CD4-positive, alpha-beta memory T cell (primary cell): ENCODE measurements at regions not wholly inside any gene's neighbourhood (a gene's known extent, or its start where the extent isn't known, plus 50 kb on each side); places are given as distances from the start of the nearest gene placed in this dataset.

ENCODE experiments used
- CTCF ChIA-PET: fragments of 350-600 bp; sonication (Branson Sonifier 250); formaldehyde crosslinking; loops from one replicate; lab custom pipeline; 2021; ENCODE audit warnings: inconsistent platforms; ENCODE audit not compliant: partially characterized antibody; lab: Charles Lee
- POLR2A ChIA-PET: fragments of 350-600 bp; sonication (Branson Sonifier 250); formaldehyde crosslinking; loops from one replicate; lab custom pipeline; 2021; ENCODE audit not compliant: partially characterized antibody; lab: Charles Lee
- DNase-seq, 5 donors: peaks; one replicate each; pipeline versions ENCODE4 v3.0.0 to v3.0.0-alpha.2; 2020 to 2022; ENCODE audit warnings: mixed read lengths in 1 of 5
- H3K27ac ChIP-seq: one replicate; pipeline ENCODE4 v1.7.0; 2013; ENCODE audit warnings: low read depth, low read length
- H3K27me3 ChIP-seq: 2 replicates; pipeline ENCODE4 v1.7.0; 2013; ENCODE audit warnings: mild to moderate bottlenecking, low read length, moderate library complexity; ENCODE audit not compliant: insufficient read depth
- H3K36me3 ChIP-seq: 2 replicates; pipeline ENCODE4 v1.7.0; 2013; ENCODE audit warnings: mild to moderate bottlenecking, low read length, moderate library complexity; ENCODE audit not compliant: insufficient read depth
- H3K4me1 ChIP-seq: 2 replicates; pipeline ENCODE4 v1.7.0; 2013; ENCODE audit warnings: mild to moderate bottlenecking, low read length, moderate library complexity; ENCODE audit not compliant: insufficient read depth
- H3K4me3 ChIP-seq, 2 donors: one replicate each; pipeline ENCODE4 v1.7.0; 2013; ENCODE audit warnings: low read length in 2 of 2, mild to moderate bottlenecking in 1 of 2
- H3K9me3 ChIP-seq, 2 donors: one replicate each; pipeline ENCODE4 v1.7.0; 2013; ENCODE audit warnings: low read length in 2 of 2, control low read depth in 1 of 2; ENCODE audit not compliant: control insufficient read depth in 1 of 2
- H3K27ac Mint-ChIP-seq, 7 donors: one replicate each; pipeline ENCODE4 v1.8.0; 2020 to 2021; ENCODE audit warnings: mixed read lengths in 7 of 7, mild to moderate bottlenecking in 6 of 7, inconsistent platforms in 3 of 7, moderate library complexity in 3 of 7
- H3K27me3 Mint-ChIP-seq, 2 donors: one replicate each; pipeline ENCODE4 v1.8.0; 2020 to 2021; ENCODE audit warnings: mixed read lengths in 2 of 2
- H3K36me3 Mint-ChIP-seq, 2 donors: one replicate each; pipeline ENCODE4 v1.8.0; 2020 to 2021; ENCODE audit warnings: mixed read lengths in 2 of 2, inconsistent platforms in 1 of 2, mild to moderate bottlenecking in 1 of 2
- H3K4me1 Mint-ChIP-seq, 4 donors: one replicate each; pipeline ENCODE4 v1.8.0; 2020 to 2021; ENCODE audit warnings: mixed read lengths in 4 of 4, mild to moderate bottlenecking in 1 of 4
- H3K4me3 Mint-ChIP-seq, 8 donors: one replicate each; pipeline ENCODE4 v1.8.0; 2020 to 2021; ENCODE audit warnings: mixed read lengths in 8 of 8, mild to moderate bottlenecking in 7 of 8, moderate library complexity in 6 of 8, inconsistent platforms in 3 of 8
- H3K9me3 Mint-ChIP-seq, 8 donors: one replicate each; pipeline ENCODE4 v1.8.0; 2020 to 2021; ENCODE audit warnings: mixed read lengths in 8 of 8, mild to moderate bottlenecking in 5 of 8, inconsistent platforms in 3 of 8, moderate library complexity in 1 of 8
- intact Hi-C: fragments of 100-400 bp; cut with micrococcal nuclease; formaldehyde crosslinking; loops from one replicate; pipeline ENCODE4 v1.15.1; 2023

GRCh38 chr14:89575386-89576061 is 158.5 kb upstream of the FOXN3 start:
- Histone ChIP-seq H3K27ac (no peak overlapping the region), H3K4me3 (no peak overlapping the region), H3K9me3 (no peaks in the 10 kb centered on the region), H3K36me3 (no peaks in the 10 kb centered on the region), H3K27me3 (no peaks in the 10 kb centered on the region), H3K4me1 (peaks cover 9% of the 10 kb centered on the region)
- H3K4me1 Mint-ChIP-seq: peaks cover 33 to 54% (median 42%) of the 10 kb centered on the region in 4 donors
- intact Hi-C loops: no loop called here
- H3K4me3 Mint-ChIP-seq: no peak overlapping the region
- ChIA-PET POLR2A (no interaction called here), CTCF (no interaction called here)
- H3K27me3 Mint-ChIP-seq: no peaks in the 10 kb centered on the region
- H3K9me3 Mint-ChIP-seq: no peaks in the 10 kb centered on the region
- DNase-seq: no peak
- peak overlapping the region in 2 of 7 donors; percentile 14 to 67 for H3K27ac Mint-ChIP-seq
- peaks cover 22 to 39% of the 10 kb centered on the region in 2 donors for H3K36me3 Mint-ChIP-seq

- Mint-ChIP-seq H3K4me3 (peak overlapping the region in 1 of 8 donors; percentile 17), H3K27me3 (no peaks in the 10 kb centered on the region), H3K9me3 (no peaks in the 10 kb centered on the region), H3K4me1 (peaks cover 34 to 57% (median 46%) of the 10 kb centered on the region in 4 donors), H3K36me3 (peaks cover 20 to 40% of the 10 kb centered on the region in 2 donors), H3K27ac (peak overlapping the region in 3 of 7 donors; percentile 24 to 51 (median 48))
- intact Hi-C loops: no loop called here
- Histone ChIP-seq H3K4me1 (peaks cover 9% of the 10 kb centered on the region), H3K27ac (no peak overlapping the region), H3K9me3 (no peaks in the 10 kb centered on the region), H3K27me3 (no peaks in the 10 kb centered on the region), H3K4me3 (no peak overlapping the region), H3K36me3 (no peaks in the 10 kb centered on the region)
- ChIA-PET CTCF (interaction anchor here (1.1 kb wide), 1 partner anchor 193 kb away, joined by 3 read pairs; no protein-coding TSS in a partner anchor), POLR2A (interaction anchor here (0.9 kb wide), 1 partner anchor 13 kb away, joined by 3 read pairs; no protein-coding TSS in a partner anchor)
- DNase-seq: no peak
These were observed 157.4 kb upstream of the FOXN3 start for GRCh38 chr14:89574420-89574819.

- CTCF ChIA-PET: no interaction called here
- no peaks in the 10 kb centered on the region for H3K27me3 ChIP-seq
- Mint-ChIP-seq H3K27me3 (no peaks in the 10 kb centered on the region), H3K9me3 (no peaks in the 10 kb centered on the region), H3K4me1 (peaks cover 31 to 58% (median 46%) of the 10 kb centered on the region in 4 donors), H3K4me3 (no peak overlapping the region), H3K27ac (peak overlapping the region in 2 of 7 donors; percentile 30 to 32), H3K36me3 (peaks cover 19 to 36% of the 10 kb centered on the region in 2 donors)
- H3K9me3 ChIP-seq: no peaks in the 10 kb centered on the region
- DNase-seq: no peak
- H3K4me1 ChIP-seq: peaks cover 9% of the 10 kb centered on the region
- POLR2A ChIA-PET: no interaction called here
- H3K36me3 ChIP-seq: no peaks in the 10 kb centered on the region
- intact Hi-C loops: no loop called here
- no peak overlapping the region for H3K27ac ChIP-seq
- no peak overlapping the region for H3K4me3 ChIP-seq
These were observed 156.3 kb upstream of the FOXN3 start for GRCh38 chr14:89573399-89573657.

GRCh38 chr14:89572596-89573398 is 155.8 kb upstream of the FOXN3 start:
- Mint-ChIP-seq H3K4me3 (no peak overlapping the region), H3K9me3 (no peaks in the 10 kb centered on the region), H3K27me3 (no peaks in the 10 kb centered on the region), H3K36me3 (peaks cover 16 to 32% of the 10 kb centered on the region in 2 donors), H3K4me1 (peaks cover 34 to 61% (median 47%) of the 10 kb centered on the region in 4 donors), H3K27ac (peak overlapping the region in 4 of 7 donors; percentile 3 to 53 (median 31))
- no peaks in the 10 kb centered on the region for H3K27me3 ChIP-seq
- no peak overlapping the region for H3K27ac ChIP-seq
- no peak overlapping the region for H3K4me3 ChIP-seq
- no peaks in the 10 kb centered on the region for H3K9me3 ChIP-seq
- CTCF ChIA-PET: interaction anchor here (0.5 kb wide), 1 partner anchor 101 kb away, joined by 3 read pairs; no protein-coding TSS in a partner anchor
- H3K36me3 ChIP-seq: no peaks in the 10 kb centered on the region
- POLR2A ChIA-PET: no interaction called here
- H3K4me1 ChIP-seq: peaks cover 9% of the 10 kb centered on the region
- no peak for DNase-seq
- intact Hi-C loops: no loop called here

- Histone ChIP-seq H3K36me3 (no peaks in the 10 kb centered on the region), H3K27me3 (no peaks in the 10 kb centered on the region), H3K4me1 (peaks cover 9% of the 10 kb centered on the region), H3K27ac (no peak overlapping the region), H3K9me3 (no peaks in the 10 kb centered on the region), H3K4me3 (no peak overlapping the region)
- no peaks in the 10 kb centered on the region for H3K9me3 Mint-ChIP-seq
- H3K4me1 Mint-ChIP-seq: peaks cover 32 to 65% (median 49%) of the 10 kb centered on the region in 4 donors
- ChIA-PET CTCF (no interaction called here), POLR2A (no interaction called here)
- H3K4me3 Mint-ChIP-seq: no peak overlapping the region
- H3K27me3 Mint-ChIP-seq: no peaks in the 10 kb centered on the region
- peaks cover 11 to 30% of the 10 kb centered on the region in 2 donors for H3K36me3 Mint-ChIP-seq
- H3K27ac Mint-ChIP-seq: peak overlapping the region in 1 of 7 donors; percentile 4
- intact Hi-C loops: no loop called here
- no peak for DNase-seq
These were observed 154.5 kb upstream of the FOXN3 start for GRCh38 chr14:89571491-89571890.

- peaks cover 21 to 29% of the 10 kb centered on the region in 2 donors for H3K36me3 Mint-ChIP-seq
- intact Hi-C loops: no loop called here
- ChIA-PET CTCF (no interaction called here), POLR2A (no interaction called here)
- Histone ChIP-seq H3K27ac (no peak overlapping the region), H3K36me3 (no peaks in the 10 kb centered on the region), H3K9me3 (no peaks in the 10 kb centered on the region), H3K4me3 (no peak overlapping the region), H3K4me1 (peaks cover 6% of the 10 kb centered on the region), H3K27me3 (no peaks in the 10 kb centered on the region)
- peak overlapping the region in 1 of 8 donors; percentile 10 for H3K4me3 Mint-ChIP-seq
- H3K27me3 Mint-ChIP-seq: no peaks in the 10 kb centered on the region
- peak overlapping the region in 2 of 7 donors; percentile 5 to 14 for H3K27ac Mint-ChIP-seq
- no peak for DNase-seq
- no peaks in the 10 kb centered on the region for H3K9me3 Mint-ChIP-seq
- H3K4me1 Mint-ChIP-seq: peaks cover 33 to 72% (median 56%) of the 10 kb centered on the region in 4 donors
These were observed 149.8 kb upstream of the FOXN3 start for GRCh38 chr14:89566644-89567415.

GRCh38 chr14:89566180-89566579 is 149.1 kb upstream of the FOXN3 start:
- Histone ChIP-seq H3K4me1 (peaks cover 3% of the 10 kb centered on the region), H3K9me3 (no peaks in the 10 kb centered on the region), H3K27ac (no peak overlapping the region), H3K27me3 (no peaks in the 10 kb centered on the region), H3K36me3 (no peaks in the 10 kb centered on the region), H3K4me3 (no peak overlapping the region)
- H3K4me1 Mint-ChIP-seq: peaks cover 33 to 74% (median 57%) of the 10 kb centered on the region in 4 donors
- ChIA-PET CTCF (no interaction called here), POLR2A (no interaction called here)
- H3K27me3 Mint-ChIP-seq: no peaks in the 10 kb centered on the region
- intact Hi-C loops: no loop called here
- DNase-seq: no peak
- H3K4me3 Mint-ChIP-seq: no peak overlapping the region
- no peak overlapping the region for H3K27ac Mint-ChIP-seq
- peaks cover 27 to 33% of the 10 kb centered on the region in 2 donors for H3K36me3 Mint-ChIP-seq
- H3K9me3 Mint-ChIP-seq: no peaks in the 10 kb centered on the region
